HG03039 (cell line): ENCODE measurements at regions not wholly inside any gene's neighbourhood (a gene's known extent, or its start where the extent isn't known, plus 50 kb on each side); places are given as distances from the start of the nearest gene placed in this dataset.
"Not testable (repeated sequence)": the region's sequence is repeated elsewhere in the genome, so short reads cannot be mapped to it uniquely, and the experiment has no call there.

Source experiments
- ATAC-seq: cut with Tn5 transposase; IDR thresholded peaks from one replicate; pipeline ENCODE4 v1.9.1; 2021; ENCODE audit warnings: mild to moderate bottlenecking, moderate library complexity; ENCODE audit not compliant: unreplicated experiment

GRCh38 chr6:9725776-9726175 is 689.1 kb downstream of the TFAP2A start:
- ATAC-seq = not testable (repeated sequence)

DNA sequence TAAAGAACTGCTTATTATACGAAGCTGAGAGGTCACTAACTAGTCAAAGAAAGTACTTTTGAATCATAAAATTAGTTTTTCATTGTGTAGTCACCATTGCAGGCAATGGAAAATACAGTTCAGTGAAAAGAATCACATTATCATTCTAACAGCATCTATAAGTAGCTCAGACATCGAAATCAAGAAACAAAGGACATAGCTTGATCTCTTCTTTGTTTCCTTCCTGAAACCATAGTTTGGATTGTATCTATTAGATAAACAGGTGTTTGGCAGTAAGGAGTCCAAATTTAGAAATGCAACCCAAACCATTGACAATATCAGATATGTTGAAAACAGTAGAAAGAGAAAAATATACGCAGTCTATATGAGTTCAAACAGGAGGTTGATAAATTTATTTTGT is 697.3 kb downstream of the TFAP2A start:
- ATAC-seq = no peak

DNA sequence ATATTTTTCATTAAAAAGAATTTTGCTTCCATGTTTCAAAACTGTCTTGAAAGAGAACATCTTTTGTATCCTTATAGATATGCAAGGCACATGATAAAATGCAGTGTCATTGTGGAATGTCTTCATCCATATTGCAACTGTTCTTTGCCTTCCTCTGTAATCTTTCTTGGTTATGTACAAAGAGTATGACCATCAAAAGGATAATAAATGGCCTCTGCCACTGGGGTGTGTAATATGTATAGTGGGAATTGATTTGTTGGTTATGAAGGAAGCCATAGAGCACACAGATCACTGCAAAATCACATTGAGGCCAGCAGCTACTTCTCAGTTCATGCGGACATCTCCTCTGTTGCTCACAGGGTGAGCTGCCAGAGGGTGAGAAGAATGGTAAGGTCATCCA is 703.5 kb downstream of the TFAP2A start:
- no peak for ATAC-seq

- ATAC-seq = no peak
Observed at GRCh38 chr6:9710574-9710973, 704.3 kb downstream of the TFAP2A start.

DNA sequence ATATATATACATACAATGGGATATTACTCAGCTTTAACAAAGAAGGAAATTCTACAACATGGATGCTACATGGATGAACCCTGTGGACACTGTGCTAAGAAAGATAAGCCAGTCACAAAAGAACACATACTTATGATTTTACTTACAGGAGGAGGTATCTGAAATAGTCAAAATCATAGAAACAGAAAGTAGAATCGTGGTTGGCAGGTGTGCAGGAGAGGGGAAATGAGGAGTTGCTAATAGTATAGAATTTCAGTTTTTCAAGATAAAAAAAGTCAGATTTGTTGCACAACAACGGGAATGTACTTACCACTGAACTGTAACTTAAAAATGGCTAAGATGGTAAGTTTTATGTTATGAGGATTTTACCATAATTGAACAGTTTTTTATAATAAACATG is 706.3 kb downstream of the TFAP2A start:
- ATAC-seq = no peak

GRCh38 chr6:9704989-9705388 is 709.9 kb downstream of the TFAP2A start:
- no peak for ATAC-seq

DNA sequence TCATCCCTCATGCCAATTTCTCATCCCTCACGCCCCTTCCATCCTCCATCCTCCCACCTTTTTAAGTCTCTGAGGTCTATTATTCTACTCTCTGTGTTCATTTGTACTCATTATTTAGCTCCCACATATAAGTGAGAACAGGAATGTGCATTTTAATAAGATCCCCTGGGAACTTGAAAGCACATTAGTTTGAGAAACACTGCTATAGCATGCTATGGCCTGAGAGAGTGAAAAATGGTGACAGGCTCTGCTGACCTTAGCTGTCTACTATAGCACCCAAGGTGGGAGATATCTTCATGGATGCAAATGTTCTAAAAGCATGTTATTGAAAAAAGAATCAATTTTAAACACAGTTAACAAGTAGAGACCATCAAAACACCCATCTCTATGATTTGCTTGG is 712.0 kb downstream of the TFAP2A start:
- ATAC-seq = no peak

- ATAC-seq = no peak
Observed at GRCh38 chr6:9699888-9700287, 715.0 kb downstream of the TFAP2A start.

GRCh38 chr6:9697263-9697931 is 717.5 kb downstream of the TFAP2A start:
- no peak for ATAC-seq

GRCh38 chr6:9690388-9690787 is 724.5 kb downstream of the TFAP2A start:
- no peak for ATAC-seq

DNA sequence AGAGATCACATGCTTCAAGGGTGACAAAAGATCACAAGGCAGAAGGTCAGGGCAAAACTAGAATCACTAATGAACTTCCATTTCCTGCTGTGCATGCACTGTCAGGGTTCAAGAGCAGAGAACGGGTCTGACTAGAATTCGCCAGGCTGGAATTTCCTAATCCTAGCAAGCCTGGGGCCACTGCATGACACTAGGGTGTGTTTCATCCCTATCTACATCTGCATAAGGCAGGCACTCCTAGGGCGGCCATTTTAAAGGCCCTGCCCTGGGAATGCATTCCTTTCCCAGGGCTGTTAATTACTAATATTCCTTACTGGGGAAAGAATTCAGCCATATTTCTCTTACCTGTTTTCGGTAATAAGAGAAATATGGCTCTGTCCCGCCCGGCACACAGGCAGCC is 734.1 kb downstream of the TFAP2A start:
- ATAC-seq = not testable (repeated sequence)

DNA sequence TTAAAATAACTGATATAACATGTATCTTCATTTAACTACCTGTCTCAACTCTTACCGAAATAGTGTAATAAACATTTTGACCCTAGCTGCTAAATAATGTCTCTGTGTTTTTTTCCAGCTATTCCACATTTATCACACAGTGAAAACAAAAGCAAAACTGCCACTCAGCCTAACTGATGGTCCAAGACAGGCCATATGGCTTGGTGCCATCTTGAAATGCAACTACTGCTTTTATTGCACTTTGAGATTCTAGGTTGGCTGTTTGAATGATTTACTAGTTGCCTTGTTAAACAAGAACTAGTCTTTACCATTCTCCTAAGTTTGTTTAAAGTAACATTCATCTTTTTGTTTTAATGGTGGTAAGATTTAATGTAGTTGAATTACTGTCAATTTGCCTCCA is 739.8 kb downstream of the TFAP2A start:
- ATAC-seq = no peak

DNA sequence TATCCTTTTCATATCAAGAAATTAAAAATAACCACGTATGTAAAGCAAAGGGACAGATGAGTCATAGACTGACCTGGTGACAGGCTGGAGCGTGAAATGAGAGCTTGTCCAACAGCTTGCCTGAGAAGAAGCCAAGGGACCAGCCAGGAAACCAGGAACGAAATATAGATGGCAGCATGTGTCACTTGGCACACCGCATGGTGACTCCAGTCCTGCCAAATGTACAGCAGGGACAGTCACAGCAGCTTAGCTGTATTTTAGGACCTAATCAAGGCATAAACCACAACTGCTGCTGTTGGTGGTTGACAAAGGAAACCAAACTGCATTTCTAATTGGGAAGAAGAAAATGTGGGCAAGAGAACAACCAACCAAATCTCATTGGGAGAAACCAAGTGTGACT is 755.0 kb downstream of the TFAP2A start:
- ATAC-seq = no peak

GRCh38 chr6:9657994-9658393 is 756.9 kb downstream of the TFAP2A start:
- ATAC-seq = no peak

DNA sequence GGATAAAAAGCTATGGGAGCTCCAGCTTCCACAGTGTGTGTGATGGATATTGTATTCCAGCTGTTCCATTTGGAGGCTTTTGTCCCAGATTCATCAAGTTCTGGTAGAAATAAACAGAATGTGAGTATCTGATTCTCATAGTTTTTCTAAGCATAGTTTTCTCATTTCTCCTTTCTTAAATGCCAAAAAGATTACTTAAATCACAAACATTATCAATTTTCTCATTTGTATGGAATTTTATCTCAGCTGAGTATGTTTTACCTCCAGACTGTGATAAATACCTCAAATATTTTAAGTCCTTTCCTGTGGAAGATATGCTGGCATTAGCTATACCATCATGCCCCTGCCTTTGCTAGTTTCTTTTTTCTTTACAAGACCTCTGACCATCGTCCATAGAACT is 767.3 kb downstream of the TFAP2A start:
- no peak for ATAC-seq

DNA sequence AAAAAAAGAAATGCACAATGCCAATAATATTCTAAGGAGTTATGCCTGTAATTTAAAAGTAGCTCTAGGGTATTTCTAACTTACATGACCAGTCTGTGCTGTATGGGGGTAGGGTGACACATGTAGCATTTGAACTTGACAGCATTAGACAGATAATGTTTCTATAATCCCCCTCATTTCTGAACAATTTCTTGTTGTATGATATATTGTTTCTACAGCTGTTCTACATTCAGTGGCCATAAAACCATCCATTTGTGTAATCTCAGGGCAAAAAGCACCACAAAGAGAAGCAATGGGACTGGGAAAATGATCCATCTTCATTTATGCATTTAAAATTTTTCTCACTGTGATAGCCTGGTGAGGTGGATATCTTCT is 767.8 kb downstream of the TFAP2A start:
- ATAC-seq = no peak

DNA sequence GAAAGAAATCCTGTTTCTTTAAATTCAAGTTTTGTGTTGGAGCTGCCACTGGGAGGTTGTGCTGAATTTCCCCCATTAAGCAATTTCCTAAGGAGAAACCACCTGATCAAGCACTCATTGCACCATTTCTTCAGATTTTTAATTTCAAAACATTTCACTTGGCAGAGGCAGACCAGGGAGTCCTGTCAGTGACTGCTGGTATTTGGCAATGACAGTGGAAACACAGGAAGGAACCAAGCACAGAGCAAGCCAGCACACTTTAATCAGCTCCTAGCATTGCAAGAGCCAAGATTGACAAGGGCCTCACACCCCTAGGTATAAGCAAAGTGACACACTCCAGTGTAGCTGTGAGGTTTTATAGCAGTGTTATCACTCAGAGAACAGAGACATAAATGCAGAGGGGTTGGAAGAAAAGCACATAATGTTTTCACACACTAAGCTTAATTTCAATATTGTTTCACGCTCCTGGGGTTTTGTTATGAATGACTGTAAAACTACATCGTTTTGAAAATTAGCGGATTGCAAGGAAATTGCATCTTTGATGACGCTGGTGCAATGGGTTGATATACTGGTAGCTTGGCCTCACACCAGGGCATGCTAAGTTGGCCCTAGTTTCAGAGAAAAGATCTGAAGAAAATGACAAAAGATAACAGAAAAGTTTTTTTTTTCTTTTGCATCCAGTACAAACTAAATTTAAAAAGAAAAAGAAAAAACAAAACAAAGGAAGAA is 768.4 kb downstream of the TFAP2A start:
- no peak for ATAC-seq

GRCh38 chr6:9638861-9639260 is 776.0 kb downstream of the TFAP2A start:
- no peak for ATAC-seq

GRCh38 chr6:9634776-9635175 is 780.1 kb downstream of the TFAP2A start:
- no peak for ATAC-seq

DNA sequence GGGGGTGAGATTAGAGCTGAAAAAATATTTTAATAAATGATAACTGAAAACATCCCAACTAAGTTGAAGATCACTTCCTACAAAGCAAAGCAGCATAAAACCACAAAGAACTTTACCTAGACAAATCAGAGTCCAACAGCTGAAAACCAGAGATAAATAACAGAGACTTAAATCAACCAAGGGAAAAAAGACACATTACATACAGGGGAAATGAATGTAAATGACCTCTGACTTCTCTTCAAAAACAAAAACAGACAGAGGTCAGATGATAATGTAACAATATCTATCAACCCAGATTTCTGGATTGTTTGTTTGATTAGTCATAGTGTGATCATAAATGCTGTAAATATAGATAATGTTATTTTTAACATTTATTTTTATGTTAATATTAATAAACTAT is 782.8 kb downstream of the TFAP2A start:
- ATAC-seq = no peak

DNA sequence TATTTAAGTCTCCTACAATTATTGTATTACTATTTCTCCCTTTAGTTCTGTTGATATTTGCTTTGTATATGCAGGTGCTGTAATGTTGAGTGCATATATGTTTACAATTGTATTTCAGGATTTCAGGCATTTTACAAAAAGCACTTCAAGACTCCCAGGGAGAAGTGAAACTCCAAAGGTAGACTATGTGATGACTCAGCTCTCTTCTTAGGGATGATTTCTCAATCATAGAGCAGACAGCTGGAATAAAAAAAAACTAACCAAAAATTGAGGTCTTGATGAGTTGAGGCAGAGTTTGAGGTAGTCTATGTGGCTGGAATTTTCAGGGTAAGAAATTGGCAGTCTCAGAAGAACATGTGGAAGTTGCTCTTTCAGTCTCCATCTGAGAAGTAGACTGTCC is 786.1 kb downstream of the TFAP2A start:
- no peak for ATAC-seq

DNA sequence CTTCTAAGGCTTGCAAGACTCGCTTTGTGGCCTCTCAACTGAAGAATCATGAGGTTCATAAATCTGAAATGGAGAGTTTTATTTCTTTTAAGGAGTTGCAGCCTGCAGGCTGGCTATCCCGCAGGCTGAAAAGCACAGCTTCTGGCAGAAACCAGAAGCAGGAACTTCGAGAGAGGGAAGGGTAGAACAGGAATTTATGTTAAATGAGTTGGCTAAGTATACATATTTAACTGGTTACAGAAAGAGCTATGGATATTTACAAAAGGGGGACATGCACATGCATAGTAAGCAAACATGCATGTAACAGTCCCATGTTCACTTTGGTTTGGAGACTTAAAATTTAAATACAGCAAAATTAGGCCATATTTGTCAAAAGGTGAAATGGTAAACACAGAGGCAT is 787.0 kb downstream of the TFAP2A start:
- no peak for ATAC-seq

- ATAC-seq = no peak
Observed at GRCh38 chr6:9623985-9624384, 790.9 kb downstream of the TFAP2A start.
